ENCODE measurements at regions not wholly inside any gene's neighbourhood (a gene's known extent, or its start where the extent isn't known, plus 50 kb on each side); places are given as distances from the start of the nearest gene placed in this dataset.

DNA sequence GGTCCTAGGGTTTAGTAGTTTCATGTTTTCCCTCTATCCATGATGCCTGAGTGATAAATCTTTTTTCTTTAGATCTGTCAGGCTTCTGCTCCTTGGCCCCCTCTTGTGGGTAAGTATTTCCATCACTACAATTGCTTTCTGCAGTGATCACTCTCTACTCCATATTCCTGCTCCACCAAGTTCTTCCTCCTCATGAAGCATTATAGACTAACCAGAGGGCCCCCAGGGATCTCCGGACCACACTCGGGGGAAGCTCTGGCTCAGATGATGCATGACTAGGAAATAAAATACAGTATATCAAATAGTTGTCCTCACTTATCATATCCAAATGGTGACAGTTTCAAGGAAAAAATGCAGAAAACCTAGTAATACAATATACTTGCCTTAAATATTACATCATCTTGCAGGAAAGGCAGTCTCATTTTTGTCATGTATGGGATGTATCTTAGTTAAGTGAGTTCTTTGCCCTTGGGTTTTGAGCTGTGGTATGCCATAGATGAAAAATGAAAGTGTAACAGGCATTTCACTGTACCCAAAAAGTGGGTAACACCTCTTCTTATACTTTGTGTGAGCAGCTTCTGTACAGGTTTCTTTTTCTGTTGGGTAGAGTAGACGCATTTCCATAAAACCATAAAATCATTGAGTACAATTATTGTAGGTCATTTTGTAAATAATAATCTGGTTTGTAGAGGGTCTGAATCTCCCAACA, 200.9 kb upstream of the EYA4 start:
- TF ChIP-seq, protein P1, sequence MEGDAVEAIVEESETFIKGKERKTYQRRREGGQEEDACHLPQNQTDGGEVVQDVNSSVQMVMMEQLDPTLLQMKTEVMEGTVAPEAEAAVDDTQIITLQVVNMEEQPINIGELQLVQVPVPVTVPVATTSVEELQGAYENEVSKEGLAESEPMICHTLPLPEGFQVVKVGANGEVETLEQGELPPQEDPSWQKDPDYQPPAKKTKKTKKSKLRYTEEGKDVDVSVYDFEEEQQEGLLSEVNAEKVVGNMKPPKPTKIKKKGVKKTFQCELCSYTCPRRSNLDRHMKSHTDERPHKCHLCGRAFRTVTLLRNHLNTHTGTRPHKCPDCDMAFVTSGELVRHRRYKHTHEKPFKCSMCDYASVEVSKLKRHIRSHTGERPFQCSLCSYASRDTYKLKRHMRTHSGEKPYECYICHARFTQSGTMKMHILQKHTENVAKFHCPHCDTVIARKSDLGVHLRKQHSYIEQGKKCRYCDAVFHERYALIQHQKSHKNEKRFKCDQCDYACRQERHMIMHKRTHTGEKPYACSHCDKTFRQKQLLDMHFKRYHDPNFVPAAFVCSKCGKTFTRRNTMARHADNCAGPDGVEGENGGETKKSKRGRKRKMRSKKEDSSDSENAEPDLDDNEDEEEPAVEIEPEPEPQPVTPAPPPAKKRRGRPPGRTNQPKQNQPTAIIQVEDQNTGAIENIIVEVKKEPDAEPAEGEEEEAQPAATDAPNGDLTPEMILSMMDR (IDR thresholded peaks at IDR 0.05) = no peak
- no peak for TF ChIP-seq POLR2A (IDR thresholded peaks at IDR 0.05)
